Subcutaneous abdominal adipose tissue (tissue), 5 donors: ENCODE measurements at regions not wholly inside any gene's neighbourhood (a gene's known extent, or its start where the extent isn't known, plus 50 kb on each side); places are given as distances from the start of the nearest gene placed in this dataset.

Source experiments
- H3K27ac ChIP-seq: one replicate; pipeline ENCODE4 v1.7.0; 2013; ENCODE audit warnings: low read depth, mild to moderate bottlenecking, inconsistent platforms, low read length, moderate library complexity
- H3K27me3 ChIP-seq, 5 donors: one replicate each; pipeline ENCODE4 v1.7.0; 2013; ENCODE audit warnings: low read length in 5 of 5, inconsistent platforms in 1 of 5; ENCODE audit not compliant: control insufficient read depth in 5 of 5, insufficient read depth in 4 of 5
- H3K36me3 ChIP-seq, 5 donors: one replicate each; pipeline ENCODE4 v1.7.0; 2013; ENCODE audit warnings: low read length in 5 of 5; ENCODE audit not compliant: control insufficient read depth in 5 of 5, insufficient read depth in 5 of 5
- H3K4me1 ChIP-seq, 5 donors: one replicate each; pipeline ENCODE4 v1.7.0; 2013; ENCODE audit warnings: low read length in 5 of 5, mild to moderate bottlenecking in 3 of 5, moderate library complexity in 1 of 5; ENCODE audit not compliant: control insufficient read depth in 5 of 5, insufficient read depth in 5 of 5
- H3K4me3 ChIP-seq, 5 donors: one replicate each; pipeline ENCODE4 v1.7.0; 2013; ENCODE audit warnings: low read length in 5 of 5, low read depth in 1 of 5
- H3K9ac ChIP-seq, 5 donors: one replicate each; pipeline ENCODE4 v1.7.0; 2013; ENCODE audit warnings: low read length in 5 of 5, mild to moderate bottlenecking in 4 of 5, moderate library complexity in 3 of 5
- H3K9me3 ChIP-seq, 5 donors: one replicate each; pipeline ENCODE4 v1.7.0; 2013; ENCODE audit warnings: low read length in 5 of 5; ENCODE audit not compliant: control insufficient read depth in 5 of 5
- donor health status: healthy.
- donor health status: healthy.
- donor health status: healthy.
- donor health status: healthy.
- donor health status: healthy.

DNA sequence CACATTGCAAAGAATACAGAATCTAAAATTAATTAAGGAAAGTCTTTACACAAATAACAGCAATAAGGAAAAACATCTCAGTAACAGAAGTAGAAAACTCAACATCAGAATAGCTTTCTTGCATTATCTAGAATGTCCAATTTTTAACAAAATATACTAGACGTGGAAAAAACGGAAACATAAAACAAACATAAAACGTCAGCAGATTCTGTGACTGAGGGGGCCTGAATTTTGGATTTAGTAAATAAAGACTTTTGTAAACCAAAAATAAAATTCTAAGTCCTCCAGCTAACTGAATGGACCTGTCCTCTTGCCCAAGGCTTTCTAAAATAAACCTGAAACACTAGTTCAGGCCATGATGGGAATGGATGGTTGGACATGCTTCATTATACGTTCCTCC is 773.5 kb upstream of the LRRTM1 start:
- Histone ChIP-seq H3K9ac (no peak overlapping the region), H3K36me3 (no peaks in the 10 kb centered on the region), H3K27me3 (no peaks in the 10 kb centered on the region), H3K4me3 (no peak overlapping the region), H3K27ac (no peak overlapping the region), H3K9me3 (no peaks in the 10 kb centered on the region), H3K4me1 (no peaks in the 10 kb centered on the region)

DNA sequence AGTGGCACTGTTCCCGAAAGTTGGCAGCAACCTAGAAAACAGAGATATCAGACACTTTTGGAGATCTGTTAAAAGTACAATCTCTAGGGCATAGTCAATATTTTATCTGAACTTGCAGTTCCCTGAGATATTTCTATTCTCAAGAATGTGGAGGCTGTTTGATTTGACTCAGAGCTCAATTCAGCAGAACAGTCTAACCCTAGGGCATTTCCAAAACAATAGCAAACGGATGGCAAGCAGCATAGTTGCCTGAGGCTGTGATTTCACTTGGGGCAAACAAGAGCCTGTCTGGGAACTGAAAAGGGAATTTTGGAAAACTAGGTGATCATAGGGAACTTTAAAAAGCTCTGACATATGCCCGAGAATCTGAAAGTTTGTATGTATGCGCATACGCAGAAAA is 772.8 kb upstream of the LRRTM1 start:
- H3K9me3 ChIP-seq, result no peaks in the 10 kb centered on the region
- H3K27ac ChIP-seq, result no peak overlapping the region
- H3K4me1 ChIP-seq, result no peaks in the 10 kb centered on the region
- no peak overlapping the region for H3K9ac ChIP-seq
- no peak overlapping the region for H3K4me3 ChIP-seq
- no peaks in the 10 kb centered on the region for H3K36me3 ChIP-seq
- H3K27me3 ChIP-seq, result no peaks in the 10 kb centered on the region

DNA sequence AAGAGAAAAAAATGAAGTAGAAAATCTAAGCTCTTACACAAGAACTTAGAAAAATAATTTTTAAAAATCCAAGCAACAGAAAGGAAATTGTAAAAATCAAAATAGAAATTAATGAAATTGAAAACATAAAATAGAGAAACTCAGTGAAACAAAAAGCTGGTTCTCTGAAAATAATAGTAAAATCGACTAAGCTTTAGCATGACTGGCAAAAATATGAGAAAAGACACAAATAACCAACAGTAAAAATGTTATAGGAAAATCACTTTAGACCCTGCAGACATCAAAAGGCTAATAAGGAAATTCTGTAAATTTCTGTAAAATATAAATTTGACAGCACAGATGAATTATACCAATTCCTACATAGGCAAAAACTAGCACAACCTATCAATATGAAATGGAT is 768.9 kb upstream of the LRRTM1 start:
- Histone ChIP-seq H3K27ac (no peak overlapping the region), H3K9me3 (peaks cover 0 to 5% (median 0%) of the 10 kb centered on the region in 5 donors), H3K9ac (no peak overlapping the region), H3K4me3 (no peak overlapping the region), H3K36me3 (no peaks in the 10 kb centered on the region), H3K27me3 (no peaks in the 10 kb centered on the region), H3K4me1 (no peaks in the 10 kb centered on the region)

DNA sequence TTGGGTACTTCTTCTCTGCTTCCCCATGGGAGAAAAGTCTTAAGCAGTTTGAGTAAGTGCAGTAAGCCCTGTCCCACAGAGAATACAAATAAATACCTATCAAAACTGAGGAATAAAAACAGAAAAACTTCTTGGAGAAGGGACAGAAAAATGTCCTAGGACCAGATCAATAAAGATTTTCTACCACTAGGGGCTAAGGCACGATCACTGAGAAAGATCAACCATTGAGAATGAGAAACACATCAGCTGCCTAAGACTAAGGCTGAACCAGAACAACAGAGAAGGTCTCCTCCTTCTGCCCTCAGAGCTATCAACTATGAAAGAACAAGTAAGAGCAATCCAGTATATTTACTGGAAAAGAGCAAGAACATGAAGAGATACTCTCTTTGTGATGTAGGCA is 763.6 kb upstream of the LRRTM1 start:
- Histone ChIP-seq H3K27ac (no peak overlapping the region), H3K36me3 (no peaks in the 10 kb centered on the region), H3K27me3 (no peaks in the 10 kb centered on the region), H3K4me1 (no peaks in the 10 kb centered on the region), H3K9me3 (peaks cover 0 to 5% (median 3%) of the 10 kb centered on the region in 5 donors), H3K9ac (no peak overlapping the region), H3K4me3 (no peak overlapping the region)

DNA sequence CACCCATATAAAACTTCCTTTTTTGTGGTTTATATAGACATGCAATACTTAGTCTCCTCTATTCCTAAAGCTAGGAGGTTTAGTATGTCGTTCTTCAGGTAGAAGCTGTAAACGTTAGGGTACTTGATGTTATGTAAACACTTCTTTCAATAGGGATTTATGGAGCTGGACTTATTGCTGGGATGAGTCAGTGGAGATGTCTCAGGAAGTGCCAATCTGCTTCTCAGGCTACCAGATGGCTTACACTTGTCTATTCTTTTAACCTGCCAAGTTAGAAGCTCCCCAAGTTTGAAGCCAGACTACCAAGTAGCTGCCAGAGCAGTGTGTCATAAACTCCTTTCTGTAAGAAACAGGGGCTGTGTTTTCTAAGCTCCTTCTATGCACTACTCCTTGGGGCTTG is 756.5 kb upstream of the LRRTM1 start:
- Histone ChIP-seq H3K4me1 (no peaks in the 10 kb centered on the region), H3K9me3 (peaks cover 0 to 3% (median 0%) of the 10 kb centered on the region in 5 donors), H3K9ac (no peak overlapping the region), H3K27me3 (no peaks in the 10 kb centered on the region), H3K4me3 (no peak overlapping the region), H3K27ac (no peak overlapping the region), H3K36me3 (no peaks in the 10 kb centered on the region)

DNA sequence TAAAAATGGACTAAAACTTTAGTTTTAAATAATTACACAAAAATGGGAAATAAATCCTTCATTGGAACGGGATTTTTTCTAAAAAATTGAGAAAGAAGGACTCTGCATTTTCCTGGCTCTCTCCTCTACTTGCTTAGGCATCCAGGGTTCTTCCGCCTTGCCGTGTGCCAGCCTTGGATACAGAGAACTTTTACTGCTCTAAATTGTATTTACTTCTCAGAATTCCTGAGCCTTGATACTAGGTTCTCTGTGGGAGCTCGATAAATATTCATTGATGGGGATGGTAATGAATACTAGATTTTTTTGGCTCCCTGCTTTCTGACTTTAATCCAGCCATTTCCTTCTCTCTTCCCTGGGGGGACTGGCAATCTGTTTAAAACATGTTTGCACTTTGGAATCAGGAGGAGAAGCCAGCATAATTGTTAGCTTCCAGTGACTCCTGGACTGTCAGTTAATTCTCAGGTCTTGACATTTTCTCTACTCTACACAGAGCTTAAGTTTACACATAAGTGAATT is 746.1 kb upstream of the LRRTM1 start:
- H3K4me1 ChIP-seq, result no peaks in the 10 kb centered on the region
- H3K9ac ChIP-seq, result no peak overlapping the region
- no peak overlapping the region for H3K27ac ChIP-seq
- H3K9me3 ChIP-seq, result no peaks in the 10 kb centered on the region
- no peak overlapping the region for H3K4me3 ChIP-seq
- H3K36me3 ChIP-seq, result no peaks in the 10 kb centered on the region
- no peaks in the 10 kb centered on the region for H3K27me3 ChIP-seq

DNA sequence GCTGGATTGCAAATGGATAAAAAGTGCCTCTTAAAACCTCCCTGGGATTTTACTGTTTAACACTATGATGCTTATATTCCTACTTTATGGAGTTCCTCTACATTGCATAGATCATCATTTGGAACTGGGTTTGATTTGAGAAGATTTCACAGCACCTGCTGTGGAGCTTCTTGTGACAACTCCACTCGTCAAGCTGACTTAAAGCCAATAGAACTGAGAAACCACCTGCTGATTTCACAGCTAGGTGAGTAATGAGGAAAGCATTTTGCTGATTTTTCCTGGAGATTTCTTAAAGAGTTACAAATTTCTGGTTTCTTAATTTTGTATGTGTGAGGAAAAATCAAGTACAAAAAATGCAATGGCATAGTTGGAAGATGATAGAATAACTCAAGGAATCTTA is 739.1 kb upstream of the LRRTM1 start:
- Histone ChIP-seq H3K36me3 (no peaks in the 10 kb centered on the region), H3K4me3 (no peak overlapping the region), H3K4me1 (no peaks in the 10 kb centered on the region), H3K27me3 (no peaks in the 10 kb centered on the region), H3K27ac (no peak overlapping the region), H3K9me3 (no peaks in the 10 kb centered on the region), H3K9ac (no peak overlapping the region)

DNA sequence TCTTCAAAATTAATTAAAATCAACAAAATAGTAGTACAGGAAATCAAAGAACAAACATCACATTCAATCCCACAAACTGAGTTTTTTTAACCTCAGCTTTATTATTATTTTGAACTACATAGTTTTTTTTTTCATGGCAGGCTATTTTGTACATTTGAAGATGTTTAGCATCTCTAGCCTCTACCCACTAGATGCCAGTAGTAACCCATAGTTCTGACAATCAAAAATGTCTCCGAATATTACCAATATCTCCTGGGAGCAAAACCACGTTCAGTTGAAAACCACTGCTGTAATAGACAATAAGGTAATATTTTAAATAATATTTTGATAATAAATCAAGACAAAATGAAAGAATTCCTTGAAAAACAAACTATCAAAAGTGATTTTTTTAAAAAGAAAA is 702.6 kb upstream of the LRRTM1 start:
- H3K9ac ChIP-seq, result no peak overlapping the region
- H3K27ac ChIP-seq, result no peak overlapping the region
- no peak overlapping the region for H3K4me3 ChIP-seq
- H3K4me1 ChIP-seq, result no peaks in the 10 kb centered on the region
- no peaks in the 10 kb centered on the region for H3K27me3 ChIP-seq
- peaks cover 0 to 17% (median 5%) of the 10 kb centered on the region in 5 donors for H3K9me3 ChIP-seq
- H3K36me3 ChIP-seq, result no peaks in the 10 kb centered on the region

DNA sequence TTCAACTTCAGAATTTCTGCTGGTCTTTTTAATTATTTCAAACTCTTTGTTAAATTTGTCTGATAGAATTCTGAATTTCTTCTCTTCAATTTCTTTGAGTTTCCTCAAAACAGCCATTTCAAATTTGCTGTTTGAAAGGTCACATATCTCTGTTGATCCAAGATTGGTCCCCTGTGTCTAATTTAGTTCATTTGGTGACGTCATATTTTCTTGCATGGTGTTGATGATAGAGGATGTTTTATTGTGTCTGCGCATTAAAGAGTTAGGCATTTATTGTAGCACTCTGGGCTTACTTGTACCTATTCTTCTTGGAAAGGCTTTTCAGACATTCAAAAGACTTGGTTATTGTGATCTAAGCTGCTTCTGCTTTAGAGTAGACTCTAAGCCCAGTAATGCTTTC is 698.4 kb upstream of the LRRTM1 start:
- Histone ChIP-seq H3K9ac (no peak overlapping the region), H3K27me3 (no peaks in the 10 kb centered on the region), H3K4me1 (no peaks in the 10 kb centered on the region), H3K36me3 (no peaks in the 10 kb centered on the region), H3K4me3 (no peak overlapping the region), H3K9me3 (peaks cover 0 to 17% (median 9%) of the 10 kb centered on the region in 5 donors), H3K27ac (no peak overlapping the region)

DNA sequence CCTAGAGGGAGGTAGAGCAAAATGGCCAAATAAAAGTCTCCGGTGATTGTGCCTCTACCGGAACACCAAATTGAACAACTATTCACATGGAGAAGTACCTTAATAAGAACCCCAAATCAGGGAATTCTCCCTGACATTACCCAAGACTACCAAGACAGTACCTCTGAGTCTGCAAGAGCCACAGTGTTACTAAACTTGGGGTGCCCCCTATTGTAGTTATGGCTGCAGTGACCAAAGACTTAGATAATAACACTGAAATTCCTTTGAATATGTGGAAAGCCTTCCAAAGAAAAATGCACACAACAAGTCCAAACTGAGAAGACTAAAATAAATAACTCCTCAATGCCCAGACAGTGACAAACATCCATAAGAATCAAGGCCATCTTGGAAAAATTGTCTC is 682.9 kb upstream of the LRRTM1 start:
- Histone ChIP-seq H3K4me3 (no peak overlapping the region), H3K27ac (no peak overlapping the region), H3K27me3 (no peaks in the 10 kb centered on the region), H3K4me1 (no peaks in the 10 kb centered on the region), H3K36me3 (no peaks in the 10 kb centered on the region), H3K9ac (no peak overlapping the region), H3K9me3 (peaks cover 0 to 12% (median 0%) of the 10 kb centered on the region in 5 donors)

DNA sequence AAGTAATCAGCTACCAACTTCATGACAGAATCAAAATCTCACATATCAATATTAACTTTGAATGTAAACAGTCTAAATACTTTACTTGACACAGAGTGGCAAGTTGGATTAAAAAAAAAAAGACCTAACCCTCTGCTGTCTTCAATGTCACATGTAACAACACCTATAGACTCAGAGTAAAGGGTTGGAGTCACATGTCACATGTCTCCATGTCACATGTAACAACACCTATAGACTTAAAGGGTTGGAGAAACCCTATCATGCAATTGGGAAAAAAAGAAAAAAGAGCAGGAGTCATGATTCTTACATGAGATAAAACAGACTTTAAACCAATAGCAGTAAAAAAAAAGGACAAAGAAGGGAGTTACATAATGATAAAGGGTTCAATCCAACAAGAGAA is 665.3 kb upstream of the LRRTM1 start:
- Histone ChIP-seq H3K4me3 (no peak overlapping the region), H3K27me3 (no peaks in the 10 kb centered on the region), H3K36me3 (no peaks in the 10 kb centered on the region), H3K4me1 (no peaks in the 10 kb centered on the region), H3K9ac (no peak overlapping the region), H3K27ac (no peak overlapping the region), H3K9me3 (peaks cover 4 to 30% (median 18%) of the 10 kb centered on the region in 5 donors)
